ENCODE measurements at regions not wholly inside any gene's neighbourhood (a gene's known extent, or its start where the extent isn't known, plus 50 kb on each side); places are given as distances from the start of the nearest gene placed in this dataset.

DNA sequence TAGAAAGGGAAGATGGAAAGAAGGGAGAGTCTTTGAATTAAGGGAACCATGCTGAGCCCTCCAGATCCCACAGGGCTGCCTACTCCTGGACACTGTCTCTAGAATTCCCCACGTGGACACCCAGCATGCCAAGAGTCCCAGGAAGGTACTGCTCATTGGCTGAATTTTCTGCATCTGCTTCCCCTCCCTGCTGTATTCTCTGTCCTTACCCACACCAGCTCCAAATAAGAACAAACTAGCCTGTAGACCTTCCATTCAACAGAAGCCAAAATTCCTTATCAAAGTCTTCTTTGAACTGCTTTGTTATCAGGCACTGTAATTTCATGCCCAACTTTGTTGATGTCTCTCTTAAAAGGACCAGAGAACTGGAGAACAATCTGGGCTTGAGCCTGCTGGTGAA, 305.9 kb upstream of the ARGLU1 start:
- H3K9me3 ChIP-seq (ENCODE audit: control insufficient read depth, low read length) = no peaks in the 10 kb centered on the region
- no peaks in the 10 kb centered on the region for H3K79me1 ChIP-seq (replicated peaks; ENCODE audit: low read length, poor library complexity, severe bottlenecking)
- H3K27me3 ChIP-seq (ENCODE audit: control insufficient read depth in 1 of 2, insufficient read depth in 1 of 2, low read length in 2 of 2) = no peaks in the 10 kb centered on the region
- no peak overlapping the region for H3K9ac ChIP-seq (ENCODE audit: low read length)
- H2BK12ac ChIP-seq (ENCODE audit: low read length in 2 of 2) = no peak overlapping the region
- H3K23ac ChIP-seq (ENCODE audit: low read length in 2 of 2) = no peak overlapping the region
- no peak overlapping the region for H3K4me2 ChIP-seq (ENCODE audit: low read length, poor library complexity, severe bottlenecking)
- no peak overlapping the region for H3K4ac ChIP-seq (ENCODE audit: low read depth in 1 of 2, low read length in 2 of 2)
- no peak overlapping the region for H2BK15ac ChIP-seq (ENCODE audit: low read depth, poor library complexity, severe bottlenecking)
- WGBS = 63% methylated on average over 1 of the region's 1 CpG
- no peak overlapping the region for H4K91ac ChIP-seq (ENCODE audit: low read length)
- no peaks in the 10 kb centered on the region for H3K4me1 ChIP-seq (ENCODE audit: control insufficient read depth, insufficient read depth, low read depth, low read length)
- H2AFZ ChIP-seq (ENCODE audit: low read depth, low read length) = no peak overlapping the region
- H3K18ac ChIP-seq (ENCODE audit: low read depth in 1 of 2, low read length in 2 of 2) = no peak overlapping the region
- H3K14ac ChIP-seq (ENCODE audit: low read length in 2 of 2) = no peak overlapping the region
- no peak overlapping the region for H4K8ac ChIP-seq (ENCODE audit: low read length)
- no peak overlapping the region for H2AK5ac ChIP-seq (ENCODE audit: low read length, severe bottlenecking)
- no peak overlapping the region for H2BK5ac ChIP-seq (ENCODE audit: low read depth, low read length, poor library complexity, severe bottlenecking)
- no peak for DNase-seq
- no peaks in the 10 kb centered on the region for H3K36me3 ChIP-seq (ENCODE audit: control insufficient read depth in 1 of 2, insufficient read depth in 2 of 2, low read depth in 1 of 2, low read length in 2 of 2)
- H3K27ac ChIP-seq (ENCODE audit: low read length, poor library complexity, severe bottlenecking) = no peak overlapping the region
- H3K4me3 ChIP-seq (ENCODE audit: insufficient read depth in 1 of 2, low read depth in 1 of 2, low read length in 2 of 2) = no peak overlapping the region
- no peak overlapping the region for H2BK120ac ChIP-seq (ENCODE audit: low read depth, low read length)

DNA sequence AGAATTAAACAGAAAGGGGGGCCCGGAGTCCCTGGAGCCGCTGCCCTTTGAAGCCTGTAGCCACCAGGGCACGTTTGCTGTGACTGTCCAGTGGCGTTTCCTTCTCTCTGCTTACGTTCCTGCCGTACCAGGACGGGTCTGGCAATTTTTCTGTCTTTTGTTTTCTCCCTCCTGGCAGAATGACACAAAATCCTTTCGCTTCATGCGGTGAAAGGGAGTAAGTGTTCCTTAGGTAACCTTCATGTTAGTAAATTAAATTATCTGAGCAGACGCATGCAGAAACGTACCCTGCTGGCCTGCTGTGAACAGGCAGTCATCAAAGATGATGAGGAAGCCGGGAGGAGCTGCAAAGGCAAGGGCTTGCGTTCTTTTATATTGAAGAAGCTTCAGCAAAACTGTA, 299.3 kb upstream of the ARGLU1 start:
- WGBS = 64% methylated on average over 13 of the region's 13 CpGs
- Histone ChIP-seq H3K14ac (ENCODE audit: low read length in 2 of 2) (no peak overlapping the region), H3K4me2 (ENCODE audit: low read length, poor library complexity, severe bottlenecking) (no peak overlapping the region), H2BK5ac (ENCODE audit: low read depth, low read length, poor library complexity, severe bottlenecking) (no peak overlapping the region), H3K9ac (ENCODE audit: low read length) (peak overlapping the region; percentile 64), H3K27ac (ENCODE audit: low read length, poor library complexity, severe bottlenecking) (no peak overlapping the region), H2AFZ (ENCODE audit: low read depth, low read length) (no peak overlapping the region), H3K4ac (ENCODE audit: low read depth in 1 of 2, low read length in 2 of 2) (no peak overlapping the region), H4K8ac (ENCODE audit: low read length) (no peak overlapping the region), H2BK12ac (ENCODE audit: low read length in 2 of 2) (no peak overlapping the region), H3K9me3 (ENCODE audit: control insufficient read depth, low read length) (no peaks in the 10 kb centered on the region), H3K4me1 (ENCODE audit: control insufficient read depth, insufficient read depth, low read depth, low read length) (no peaks in the 10 kb centered on the region), H2BK120ac (ENCODE audit: low read depth, low read length) (no peak overlapping the region), H2AK5ac (ENCODE audit: low read length, severe bottlenecking) (no peak overlapping the region), H3K27me3 (ENCODE audit: control insufficient read depth in 1 of 2, insufficient read depth in 1 of 2, low read length in 2 of 2) (no peaks in the 10 kb centered on the region), H3K36me3 (ENCODE audit: control insufficient read depth in 1 of 2, insufficient read depth in 2 of 2, low read depth in 1 of 2, low read length in 2 of 2) (no peaks in the 10 kb centered on the region), H3K18ac (ENCODE audit: low read depth in 1 of 2, low read length in 2 of 2) (no peak overlapping the region), H3K23ac (ENCODE audit: low read length in 2 of 2) (no peak overlapping the region), H2BK15ac (ENCODE audit: low read depth, poor library complexity, severe bottlenecking) (no peak overlapping the region), H3K4me3 (ENCODE audit: insufficient read depth in 1 of 2, low read depth in 1 of 2, low read length in 2 of 2) (peak overlapping the region in 1 of 2 experiments; percentile 73), H4K91ac (ENCODE audit: low read length) (no peak overlapping the region), H3K79me1 (replicated peaks; ENCODE audit: low read length, poor library complexity, severe bottlenecking) (no peaks in the 10 kb centered on the region)
- DNase-seq = no peak

DNA sequence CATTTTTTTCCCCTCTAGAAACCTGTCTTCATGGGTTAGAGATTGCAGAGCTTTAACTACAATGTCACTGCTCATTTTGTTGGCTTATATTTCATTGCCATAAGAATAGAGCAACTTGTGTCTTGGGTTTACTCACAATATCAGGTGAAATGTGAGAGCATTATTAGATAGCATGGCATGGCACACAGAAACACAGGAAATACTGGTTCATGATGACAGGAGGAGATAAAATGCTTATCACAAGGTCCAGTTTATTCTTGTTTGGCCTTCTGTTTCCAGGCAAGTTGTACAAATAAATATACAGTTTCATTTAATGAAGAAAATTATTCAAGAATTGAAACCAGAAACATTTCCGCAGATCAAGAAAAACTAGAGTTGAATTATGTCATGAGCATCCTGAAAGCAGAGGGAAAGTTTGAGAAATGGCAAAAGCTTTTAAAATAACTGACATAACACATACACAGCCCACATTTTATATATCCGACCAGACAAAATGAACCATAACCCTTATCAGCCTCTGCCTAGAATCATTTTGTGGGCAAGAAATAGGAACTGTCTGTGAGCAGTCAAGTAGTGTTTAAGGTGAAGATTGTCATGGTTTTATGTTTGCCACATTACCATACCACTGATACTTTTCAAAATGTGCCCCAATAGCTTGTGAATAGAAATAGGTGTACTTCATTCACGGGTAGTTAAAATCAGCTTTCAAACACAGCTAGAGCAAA, 297.9 kb upstream of the ARGLU1 start:
- H2BK5ac ChIP-seq (ENCODE audit: low read depth, low read length, poor library complexity, severe bottlenecking) = no peak overlapping the region
- no peaks in the 10 kb centered on the region for H3K79me1 ChIP-seq (replicated peaks; ENCODE audit: low read length, poor library complexity, severe bottlenecking)
- H2BK120ac ChIP-seq (ENCODE audit: low read depth, low read length) = no peak overlapping the region
- no peaks in the 10 kb centered on the region for H3K4me1 ChIP-seq (ENCODE audit: control insufficient read depth, insufficient read depth, low read depth, low read length)
- H3K4me2 ChIP-seq (ENCODE audit: low read length, poor library complexity, severe bottlenecking) = no peak overlapping the region
- H3K18ac ChIP-seq (ENCODE audit: low read depth in 1 of 2, low read length in 2 of 2) = no peak overlapping the region
- no peak overlapping the region for H2AK5ac ChIP-seq (ENCODE audit: low read length, severe bottlenecking)
- no peak overlapping the region for H2AFZ ChIP-seq (ENCODE audit: low read depth, low read length)
- H3K14ac ChIP-seq (ENCODE audit: low read length in 2 of 2) = no peak overlapping the region
- no CpG with 5 or more reads among the region's 3 CpGs for WGBS
- no peak overlapping the region for H3K9ac ChIP-seq (ENCODE audit: low read length)
- H3K23ac ChIP-seq (ENCODE audit: low read length in 2 of 2) = no peak overlapping the region
- no peak for DNase-seq
- no peak overlapping the region for H2BK15ac ChIP-seq (ENCODE audit: low read depth, poor library complexity, severe bottlenecking)
- H3K4ac ChIP-seq (ENCODE audit: low read depth in 1 of 2, low read length in 2 of 2) = no peak overlapping the region
- H2BK12ac ChIP-seq (ENCODE audit: low read length in 2 of 2) = no peak overlapping the region
- no peaks in the 10 kb centered on the region for H3K9me3 ChIP-seq (ENCODE audit: control insufficient read depth, low read length)
- H3K27me3 ChIP-seq (ENCODE audit: control insufficient read depth in 1 of 2, insufficient read depth in 1 of 2, low read length in 2 of 2) = no peaks in the 10 kb centered on the region
- H4K8ac ChIP-seq (ENCODE audit: low read length) = no peak overlapping the region
- no peaks in the 10 kb centered on the region for H3K36me3 ChIP-seq (ENCODE audit: control insufficient read depth in 1 of 2, insufficient read depth in 2 of 2, low read depth in 1 of 2, low read length in 2 of 2)
- H3K4me3 ChIP-seq (ENCODE audit: insufficient read depth in 1 of 2, low read depth in 1 of 2, low read length in 2 of 2) = no peak overlapping the region
- H4K91ac ChIP-seq (ENCODE audit: low read length) = no peak overlapping the region
- H3K27ac ChIP-seq (ENCODE audit: low read length, poor library complexity, severe bottlenecking) = no peak overlapping the region

DNA sequence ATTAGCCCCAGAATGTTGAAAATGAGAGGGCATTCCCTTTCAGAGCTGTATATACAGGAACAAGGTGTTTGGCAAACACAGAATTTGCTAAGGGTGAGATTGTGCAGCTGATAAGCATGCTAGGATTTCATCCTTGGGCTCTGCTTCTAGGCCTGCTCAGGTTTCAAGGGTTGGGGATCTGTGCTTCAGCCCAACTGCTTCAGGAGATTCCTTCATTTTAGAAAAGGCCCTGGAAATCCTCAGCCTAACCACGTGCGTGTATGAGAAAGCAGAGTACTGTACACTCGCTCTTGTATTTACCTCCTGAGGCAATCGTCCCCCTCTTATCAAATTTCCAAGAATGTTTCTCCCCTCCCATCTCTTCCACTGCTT, 291.6 kb upstream of the ARGLU1 start:
- Histone ChIP-seq H2BK12ac (ENCODE audit: low read length in 2 of 2) (no peak overlapping the region), H2BK120ac (ENCODE audit: low read depth, low read length) (no peak overlapping the region), H2BK5ac (ENCODE audit: low read depth, low read length, poor library complexity, severe bottlenecking) (no peak overlapping the region), H3K4me2 (ENCODE audit: low read length, poor library complexity, severe bottlenecking) (no peak overlapping the region), H3K23ac (ENCODE audit: low read length in 2 of 2) (no peak overlapping the region), H2BK15ac (ENCODE audit: low read depth, poor library complexity, severe bottlenecking) (no peak overlapping the region), H3K27ac (ENCODE audit: low read length, poor library complexity, severe bottlenecking) (no peak overlapping the region), H3K4me1 (ENCODE audit: control insufficient read depth, insufficient read depth, low read depth, low read length) (peaks cover 3% of the 10 kb centered on the region), H4K91ac (ENCODE audit: low read length) (no peak overlapping the region), H3K18ac (ENCODE audit: low read depth in 1 of 2, low read length in 2 of 2) (no peak overlapping the region), H3K14ac (ENCODE audit: low read length in 2 of 2) (no peak overlapping the region), H3K36me3 (ENCODE audit: control insufficient read depth in 1 of 2, insufficient read depth in 2 of 2, low read depth in 1 of 2, low read length in 2 of 2) (no peaks in the 10 kb centered on the region), H3K27me3 (ENCODE audit: control insufficient read depth in 1 of 2, insufficient read depth in 1 of 2, low read length in 2 of 2) (no peaks in the 10 kb centered on the region), H4K8ac (ENCODE audit: low read length) (no peak overlapping the region), H3K9ac (ENCODE audit: low read length) (no peak overlapping the region), H2AFZ (ENCODE audit: low read depth, low read length) (no peak overlapping the region), H3K79me1 (replicated peaks; ENCODE audit: low read length, poor library complexity, severe bottlenecking) (no peaks in the 10 kb centered on the region), H2AK5ac (ENCODE audit: low read length, severe bottlenecking) (no peak overlapping the region), H3K4me3 (ENCODE audit: insufficient read depth in 1 of 2, low read depth in 1 of 2, low read length in 2 of 2) (no peak overlapping the region), H3K9me3 (ENCODE audit: control insufficient read depth, low read length) (no peaks in the 10 kb centered on the region), H3K4ac (ENCODE audit: low read depth in 1 of 2, low read length in 2 of 2) (no peak overlapping the region)
- DNase-seq = no peak
- 42% methylated on average over 4 of the region's 4 CpGs for WGBS

Measured in mesenchymal stem cell (in vitro differentiated cells and primary cell).